ENCODE measurements at regions not wholly inside any gene's neighbourhood (a gene's known extent, or its start where the extent isn't known, plus 50 kb on each side); places are given as distances from the start of the nearest gene placed in this dataset.

GRCh38 chr18:28792404-28793086 lies 615.6 kb upstream of the CDH2 start:
- no peak for DNase-seq (ENCODE audit: low read depth)

GRCh38 chr18:28791101-28791500 lies 614.2 kb upstream of the CDH2 start:
- DNase-seq (ENCODE audit: low read depth) = peak; percentile 29

- no peak for DNase-seq (ENCODE audit: low read depth)
These were observed 612.6 kb upstream of the CDH2 start for GRCh38 chr18:28789502-28789901.

GRCh38 chr18:28786926-28787325 lies 610.0 kb upstream of the CDH2 start:
- no peak for DNase-seq (ENCODE audit: low read depth)

GRCh38 chr18:28781616-28782362 lies 604.9 kb upstream of the CDH2 start:
- DNase-seq (ENCODE audit: low read depth) = no peak

GRCh38 chr18:28778706-28779105 lies 601.8 kb upstream of the CDH2 start:
- DNase-seq (ENCODE audit: low read depth) = no peak

- DNase-seq (ENCODE audit: low read depth) = no peak
These were observed 600.8 kb upstream of the CDH2 start for GRCh38 chr18:28777756-28778155.

- peak; percentile 27 for DNase-seq (ENCODE audit: low read depth)
These were observed 594.9 kb upstream of the CDH2 start for GRCh38 chr18:28771849-28772248.

GRCh38 chr18:28768791-28769768 lies 592.1 kb upstream of the CDH2 start:
- DNase-seq (ENCODE audit: low read depth) = no peak

- peak; percentile 79 for DNase-seq (ENCODE audit: low read depth)
These were observed 590.8 kb upstream of the CDH2 start for GRCh38 chr18:28767727-28768211.

- DNase-seq (ENCODE audit: low read depth) = peak; percentile 37
These were observed 590.3 kb upstream of the CDH2 start for GRCh38 chr18:28767201-28767600.

GRCh38 chr18:28766721-28767120 lies 589.8 kb upstream of the CDH2 start:
- peak; percentile 11 for DNase-seq (ENCODE audit: low read depth)

- peak; percentile 41 for DNase-seq (ENCODE audit: low read depth)
These were observed 589.1 kb upstream of the CDH2 start for GRCh38 chr18:28766027-28766426.

GRCh38 chr18:28760299-28760698 lies 583.4 kb upstream of the CDH2 start:
- DNase-seq (ENCODE audit: low read depth) = no peak

GRCh38 chr18:28757466-28758008 lies 580.6 kb upstream of the CDH2 start:
- peak; percentile 26 for DNase-seq (ENCODE audit: low read depth)

GRCh38 chr18:28743115-28743514 lies 566.2 kb upstream of the CDH2 start:
- no peak for DNase-seq (ENCODE audit: low read depth)

- DNase-seq (ENCODE audit: low read depth) = no peak
These were observed 563.6 kb upstream of the CDH2 start for GRCh38 chr18:28740575-28740974.

GRCh38 chr18:28736951-28737350 lies 560.0 kb upstream of the CDH2 start:
- DNase-seq (ENCODE audit: low read depth) = peak; percentile 34

- DNase-seq (ENCODE audit: low read depth) = no peak
These were observed 559.3 kb upstream of the CDH2 start for GRCh38 chr18:28736223-28736622.

GRCh38 chr18:28735731-28736130 lies 558.8 kb upstream of the CDH2 start:
- DNase-seq (ENCODE audit: low read depth) = peak; percentile 80

GRCh38 chr18:28729321-28729720 lies 552.4 kb upstream of the CDH2 start:
- DNase-seq (ENCODE audit: low read depth) = peak; percentile 77

- peak; percentile 47 for DNase-seq (ENCODE audit: low read depth)
These were observed 552.0 kb upstream of the CDH2 start for GRCh38 chr18:28728891-28729290.
